B cell (primary cell): ENCODE measurements at regions not wholly inside any gene's neighbourhood (a gene's known extent, or its start where the extent isn't known, plus 50 kb on each side); places are given as distances from the start of the nearest gene placed in this dataset.

Source experiments
- CTCF ChIP-seq: fragments of 200-600 bp; IDR thresholded peaks from one replicate; pipeline ENCODE4 v1.8.0; 2022; ENCODE audit warnings: antibody characterized with exemption, mild to moderate bottlenecking
- EZH2 ChIP-seq: IDR thresholded peaks from 2 replicates; pipeline ENCODE4 v1.6.1; 2012; ENCODE audit warnings: borderline replicate concordance, low read depth, mild to moderate bottlenecking, moderate library complexity, low read length; ENCODE audit not compliant: insufficient read depth, poor library complexity, severe bottlenecking

- TF ChIP-seq CTCF (no peak), EZH2 (no peak)
These were observed 675.7 kb downstream of the METTL4 start for GRCh38 chr18:1895456-1896185.
